ENCODE measurements at regions not wholly inside any gene's neighbourhood (a gene's known extent, or its start where the extent isn't known, plus 50 kb on each side); places are given as distances from the start of the nearest gene placed in this dataset.
"Not testable (repeated sequence)": the region's sequence is repeated elsewhere in the genome, so short reads cannot be mapped to it uniquely, and the experiment has no call there.

DNA sequence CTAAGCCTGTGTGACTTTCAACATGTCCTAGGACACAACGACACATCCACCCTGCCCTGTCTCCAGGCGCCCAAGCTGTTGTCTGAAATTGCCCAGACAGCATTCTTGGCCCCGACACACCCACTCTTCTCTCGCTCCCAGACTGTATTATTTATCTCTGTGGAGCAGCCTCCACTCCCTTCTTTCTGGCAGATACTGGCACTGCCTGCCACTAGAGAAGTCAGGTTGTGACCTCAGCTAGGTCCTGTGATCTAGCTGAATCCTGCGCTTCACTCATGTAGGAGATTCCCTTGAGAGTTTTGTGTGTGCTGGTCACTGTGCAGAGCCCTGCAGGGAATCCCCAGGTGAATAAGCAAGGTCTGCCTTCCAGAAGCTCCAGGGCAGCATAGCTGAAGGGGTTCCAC, 77.1 kb upstream of the TNP1 start:
- DNase-seq (ENCODE audit: low spot score in 2 of 2) (no peak), ATAC-seq (replicated peaks; ENCODE audit: extremely low read depth, poor library complexity, severe bottlenecking) (no peak)
- H3K4me3 Mint-ChIP-seq: no peak overlapping the region
- H3K4me1 Mint-ChIP-seq: no peaks in the 10 kb centered on the region
- H3K27me3 Mint-ChIP-seq: peaks cover 15% of the 10 kb centered on the region
- no peaks in the 10 kb centered on the region for H3K9me3 Mint-ChIP-seq
- no peaks in the 10 kb centered on the region for H3K36me3 Mint-ChIP-seq (ENCODE audit: insufficient read depth)
- H3K27ac Mint-ChIP-seq (ENCODE audit: low read depth): no peak overlapping the region

DNA sequence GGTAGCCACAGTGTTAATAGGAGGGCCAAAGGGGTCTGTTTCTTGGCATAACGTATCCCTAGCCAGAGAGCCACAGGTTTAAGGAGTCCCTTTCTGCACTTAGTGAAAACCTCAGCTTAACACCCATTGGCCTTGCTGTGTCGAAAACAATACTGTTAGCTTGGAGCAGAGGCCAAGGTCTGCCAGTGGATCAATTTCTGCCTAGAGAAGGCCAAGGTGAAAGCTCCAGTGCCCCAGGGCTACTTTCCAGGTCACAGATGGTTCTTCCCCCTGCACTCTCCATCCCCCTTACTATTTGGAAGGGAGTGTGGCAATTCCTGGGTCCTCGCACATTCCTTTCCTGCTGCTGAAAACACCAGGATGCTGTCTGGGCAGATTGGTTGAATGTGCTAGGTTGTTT, 74.8 kb upstream of the TNP1 start:
- peaks cover 15% of the 10 kb centered on the region for H3K27me3 Mint-ChIP-seq
- H3K9me3 Mint-ChIP-seq: no peaks in the 10 kb centered on the region
- no peak overlapping the region for H3K27ac Mint-ChIP-seq (ENCODE audit: low read depth)
- DNase-seq (ENCODE audit: low spot score in 2 of 2): no peak
- ATAC-seq (replicated peaks; ENCODE audit: extremely low read depth, poor library complexity, severe bottlenecking): no peak
- no peaks in the 10 kb centered on the region for H3K4me1 Mint-ChIP-seq
- H3K36me3 Mint-ChIP-seq (ENCODE audit: insufficient read depth): no peaks in the 10 kb centered on the region
- no peak overlapping the region for H3K4me3 Mint-ChIP-seq

DNA sequence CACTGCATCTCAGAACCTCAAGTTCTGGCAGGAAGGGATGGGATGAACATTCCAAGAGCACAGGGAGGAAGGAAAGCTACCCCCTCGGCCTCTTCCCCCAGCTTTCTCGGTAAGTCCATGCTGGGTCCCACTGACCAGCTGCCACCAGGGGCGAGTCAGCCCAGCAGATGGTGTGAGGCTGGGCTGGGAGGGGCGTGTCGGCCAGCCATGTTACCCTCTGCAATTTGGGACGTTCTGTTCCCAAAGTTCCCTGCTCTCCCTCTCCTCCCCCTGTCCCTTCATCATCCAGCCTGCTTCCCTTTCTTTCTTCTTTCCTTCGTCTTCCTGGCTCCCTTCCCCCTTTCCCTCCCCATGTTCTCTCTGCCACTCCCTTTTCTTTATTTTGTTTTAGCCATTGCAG, 74.3 kb upstream of the TNP1 start:
- no peaks in the 10 kb centered on the region for H3K9me3 Mint-ChIP-seq
- ATAC-seq (replicated peaks; ENCODE audit: extremely low read depth, poor library complexity, severe bottlenecking): no peak
- peaks cover 15% of the 10 kb centered on the region for H3K27me3 Mint-ChIP-seq
- H3K4me3 Mint-ChIP-seq: no peak overlapping the region
- H3K36me3 Mint-ChIP-seq (ENCODE audit: insufficient read depth): no peaks in the 10 kb centered on the region
- H3K4me1 Mint-ChIP-seq: no peaks in the 10 kb centered on the region
- H3K27ac Mint-ChIP-seq (ENCODE audit: low read depth): no peak overlapping the region
- DNase-seq (ENCODE audit: low spot score in 2 of 2): no peak

DNA sequence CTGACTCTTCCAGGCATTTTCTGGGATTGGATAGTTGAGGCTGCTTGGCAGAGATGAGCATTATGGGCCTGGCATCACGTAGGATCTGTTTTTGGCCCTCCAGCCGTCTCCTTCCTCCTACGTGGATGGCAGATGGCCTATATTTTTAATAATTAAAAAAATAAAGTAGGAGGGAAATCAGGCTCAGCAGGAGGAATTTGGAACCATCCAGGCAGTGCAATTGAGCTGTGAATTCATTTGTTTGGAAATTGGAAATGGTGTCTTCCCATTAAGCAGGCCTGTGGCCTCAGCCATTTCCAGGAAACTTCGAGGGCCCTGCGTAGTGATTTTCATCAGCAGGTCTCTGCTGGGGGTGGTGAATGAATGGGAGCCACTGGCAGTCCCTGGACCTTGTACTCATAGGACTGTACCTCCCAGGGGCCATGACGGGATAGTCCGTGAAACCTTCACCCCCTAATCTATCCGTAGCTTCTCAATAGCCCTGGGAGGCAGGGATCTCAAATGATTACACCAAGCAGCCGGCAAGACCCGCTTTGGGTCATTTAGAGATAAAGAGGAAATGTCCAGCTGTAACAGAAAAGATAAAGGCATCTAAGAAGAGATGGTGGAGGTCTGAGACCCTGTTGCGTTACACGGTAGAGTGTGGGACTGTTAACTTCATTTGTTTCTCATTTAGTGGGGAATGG, 73.1 kb upstream of the TNP1 start:
- Mint-ChIP-seq H3K36me3 (ENCODE audit: insufficient read depth) (no peaks in the 10 kb centered on the region), H3K9me3 (no peaks in the 10 kb centered on the region), H3K27me3 (peaks cover 15% of the 10 kb centered on the region), H3K4me1 (no peaks in the 10 kb centered on the region), H3K4me3 (no peak overlapping the region), H3K27ac (ENCODE audit: low read depth) (no peak overlapping the region)
- DNase-seq (ENCODE audit: low spot score in 2 of 2): no peak
- ATAC-seq (replicated peaks; ENCODE audit: extremely low read depth, poor library complexity, severe bottlenecking): no peak

DNA sequence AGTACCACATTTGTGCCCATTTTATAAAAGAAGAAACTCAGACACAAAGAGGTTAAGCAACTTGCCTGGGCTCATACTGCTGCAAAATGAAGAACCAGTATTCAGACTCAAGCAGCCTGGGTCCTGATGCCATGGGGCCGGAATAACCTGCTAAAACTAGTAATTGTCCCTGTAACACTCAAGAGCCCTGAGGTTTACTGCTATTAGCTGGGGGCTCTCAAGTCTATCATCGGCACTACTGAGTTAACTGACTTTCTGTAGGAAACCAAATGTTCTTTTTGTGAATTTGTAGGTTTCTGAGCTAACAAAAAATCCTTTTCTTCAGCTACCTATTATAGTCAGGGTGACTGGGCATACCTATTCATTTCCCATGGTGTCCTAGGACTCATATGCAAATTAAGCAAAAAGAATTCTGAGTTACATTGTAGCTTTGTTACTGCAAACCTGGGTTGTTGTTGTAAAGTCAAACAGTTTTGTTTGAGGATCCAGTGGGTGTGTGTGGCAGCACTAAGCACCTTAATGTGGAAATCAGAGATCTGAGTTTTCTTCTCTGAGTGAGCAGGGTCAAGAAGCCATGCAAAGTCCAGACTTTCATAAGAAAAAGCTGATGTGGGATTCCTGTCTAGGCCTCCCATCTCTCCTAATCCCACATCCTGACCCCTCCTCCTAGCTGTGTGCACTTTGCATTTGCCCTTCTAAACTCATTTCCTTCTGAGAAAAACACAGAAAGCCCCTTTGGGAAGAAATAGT, 72.4 kb upstream of the TNP1 start:
- no peak for DNase-seq (ENCODE audit: low spot score in 2 of 2)
- Mint-ChIP-seq H3K4me1 (no peaks in the 10 kb centered on the region), H3K4me3 (no peak overlapping the region), H3K36me3 (ENCODE audit: insufficient read depth) (peaks cover 1% of the 10 kb centered on the region), H3K9me3 (no peaks in the 10 kb centered on the region), H3K27me3 (peaks cover 14% of the 10 kb centered on the region), H3K27ac (ENCODE audit: low read depth) (no peak overlapping the region)
- ATAC-seq (replicated peaks; ENCODE audit: extremely low read depth, poor library complexity, severe bottlenecking): no peak

DNA sequence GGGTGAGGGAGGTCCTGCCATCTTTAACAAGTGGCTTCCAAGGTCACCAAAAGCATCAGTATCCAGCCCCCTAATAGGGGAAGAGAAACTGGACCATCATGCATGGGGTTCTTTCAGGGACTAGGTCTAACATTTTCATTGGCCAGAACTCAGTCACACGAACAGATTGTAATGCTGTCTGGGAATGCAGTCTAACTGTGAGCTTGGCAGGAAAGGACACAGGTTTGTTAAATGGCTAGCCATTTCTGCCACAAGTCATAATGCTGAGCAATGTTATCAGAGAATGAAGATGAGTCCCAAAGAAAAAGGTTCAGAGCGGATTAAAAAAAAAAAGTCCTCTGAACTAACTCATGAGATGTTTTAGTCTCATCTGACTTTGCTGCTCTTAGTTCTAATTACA, 70.9 kb upstream of the TNP1 start:
- Mint-ChIP-seq H3K4me1 (no peaks in the 10 kb centered on the region), H3K9me3 (no peaks in the 10 kb centered on the region), H3K4me3 (no peak overlapping the region), H3K27ac (ENCODE audit: low read depth) (no peak overlapping the region), H3K36me3 (ENCODE audit: insufficient read depth) (peaks cover 1% of the 10 kb centered on the region), H3K27me3 (peaks cover 11% of the 10 kb centered on the region)
- ATAC-seq (replicated peaks; ENCODE audit: extremely low read depth, poor library complexity, severe bottlenecking) (no peak), DNase-seq (ENCODE audit: low spot score in 2 of 2) (no peak)

DNA sequence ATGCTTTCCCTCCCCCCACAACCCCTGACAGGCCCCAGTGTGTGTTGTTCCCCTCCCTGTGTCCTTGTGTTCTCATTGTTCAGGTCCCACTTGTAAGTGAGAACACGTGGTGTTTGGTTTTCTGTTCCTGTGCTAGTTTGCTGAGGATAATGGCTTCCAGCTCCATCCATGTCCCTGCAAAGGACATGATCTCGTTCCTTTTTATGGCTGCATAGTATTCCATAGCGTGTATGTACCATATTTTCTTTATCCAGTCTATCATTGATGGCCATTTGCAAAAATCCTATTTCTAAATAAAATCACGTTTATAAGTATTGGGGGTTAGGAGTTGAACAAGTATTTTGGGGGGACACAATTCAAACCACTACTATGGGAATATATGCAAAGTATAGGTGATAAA, 69.5 kb upstream of the TNP1 start:
- peaks cover 11% of the 10 kb centered on the region for H3K27me3 Mint-ChIP-seq

DNA sequence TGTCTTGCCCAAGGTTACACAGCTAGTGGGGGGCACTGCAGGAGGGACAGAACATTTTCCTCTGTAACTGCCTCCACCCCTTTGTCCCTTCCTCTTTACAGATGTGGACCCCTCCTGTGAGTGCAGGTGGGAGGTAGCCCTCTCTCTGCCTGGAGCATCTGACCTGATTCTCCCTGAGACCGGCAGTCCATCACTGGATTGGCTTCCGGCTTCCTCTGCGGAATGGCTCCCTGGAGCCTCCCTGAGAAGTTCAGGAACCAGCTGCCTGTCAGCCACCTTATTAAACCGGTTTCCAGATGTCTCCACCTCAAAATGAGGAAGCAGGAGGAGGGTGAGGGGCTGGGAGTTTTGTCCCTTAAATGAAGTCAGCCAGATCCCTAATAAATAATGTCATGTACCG, 67.3 kb upstream of the TNP1 start:
- H3K27me3 Mint-ChIP-seq: peaks cover 11% of the 10 kb centered on the region
- no peaks in the 10 kb centered on the region for H3K4me1 Mint-ChIP-seq
- no peak for DNase-seq (ENCODE audit: low spot score in 2 of 2)
- ATAC-seq (replicated peaks; ENCODE audit: extremely low read depth, poor library complexity, severe bottlenecking): no peak
- no peak overlapping the region for H3K27ac Mint-ChIP-seq (ENCODE audit: low read depth)
- H3K4me3 Mint-ChIP-seq: no peak overlapping the region
- H3K36me3 Mint-ChIP-seq (ENCODE audit: insufficient read depth): peaks cover 1% of the 10 kb centered on the region
- no peaks in the 10 kb centered on the region for H3K9me3 Mint-ChIP-seq

More for the DNA sequence above, 69.5 kb upstream of the TNP1 start:
- not testable (repeated sequence) for DNase-seq (ENCODE audit: low spot score in 2 of 2); H3K4me3 Mint-ChIP-seq; H3K36me3 Mint-ChIP-seq (ENCODE audit: insufficient read depth); H3K27ac Mint-ChIP-seq (ENCODE audit: low read depth); H3K4me1 Mint-ChIP-seq; H3K9me3 Mint-ChIP-seq; ATAC-seq (replicated peaks; ENCODE audit: extremely low read depth, poor library complexity, severe bottlenecking)

DNA sequence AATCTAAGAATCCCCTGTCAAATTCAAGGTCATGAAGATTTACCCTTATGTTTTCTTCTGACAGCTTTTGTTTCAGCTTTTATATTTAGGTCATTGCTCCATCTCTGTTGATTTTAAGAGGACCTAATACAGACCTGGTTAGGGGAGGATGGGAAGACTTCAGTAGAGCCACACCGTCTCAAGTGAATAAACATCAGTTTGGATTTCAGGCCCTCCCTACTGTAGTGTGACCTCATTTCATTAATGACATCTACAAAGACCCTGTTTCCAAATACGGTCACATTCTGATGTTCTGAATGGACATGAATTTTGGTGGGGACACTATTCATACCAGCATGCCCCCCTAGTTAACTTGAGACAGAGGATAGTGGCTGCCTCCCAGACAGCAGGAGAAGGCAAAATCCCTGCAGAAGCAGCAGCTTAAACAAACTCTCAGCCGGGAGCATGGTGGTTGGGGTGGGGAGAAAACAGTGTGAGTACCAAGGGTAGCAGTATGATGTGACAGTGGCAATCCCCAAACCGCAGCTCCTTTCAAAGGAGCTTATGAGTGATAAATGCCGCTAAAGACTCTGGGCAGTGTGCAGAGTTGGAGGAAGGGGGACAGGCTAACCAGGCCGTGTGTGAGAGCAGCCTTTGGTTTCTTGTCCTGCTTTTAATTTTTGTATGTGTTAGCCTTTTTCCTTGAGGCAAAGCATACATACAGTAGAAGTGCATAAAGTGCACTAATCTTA, 65.9 kb upstream of the TNP1 start:
- no peak for DNase-seq (ENCODE audit: low spot score in 2 of 2)
- ATAC-seq (replicated peaks; ENCODE audit: extremely low read depth, poor library complexity, severe bottlenecking): no peak
- Mint-ChIP-seq H3K27me3 (peaks cover 11% of the 10 kb centered on the region), H3K27ac (ENCODE audit: low read depth) (no peak overlapping the region), H3K36me3 (ENCODE audit: insufficient read depth) (peaks cover 1% of the 10 kb centered on the region), H3K9me3 (no peaks in the 10 kb centered on the region), H3K4me1 (no peaks in the 10 kb centered on the region), H3K4me3 (no peak overlapping the region)

DNA sequence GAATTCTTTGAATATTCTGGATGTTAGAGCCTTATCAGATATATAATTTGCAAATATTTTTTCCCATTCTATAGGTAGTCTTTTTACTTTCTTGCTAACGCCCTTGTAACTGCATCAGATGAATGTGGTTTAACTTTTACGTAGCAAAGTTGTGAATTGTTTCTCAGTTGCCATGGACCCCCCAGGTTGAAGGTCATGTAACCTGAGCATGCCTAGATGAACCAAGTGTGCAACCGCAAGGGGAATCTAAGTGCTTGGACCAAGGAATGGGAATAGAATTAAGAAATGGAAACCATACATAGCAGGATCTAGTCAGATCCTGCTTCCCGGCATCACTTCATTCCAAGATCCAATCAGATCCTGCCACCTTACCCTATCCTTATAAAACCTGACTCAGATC, 65.1 kb upstream of the TNP1 start:
- peaks cover 1% of the 10 kb centered on the region for H3K36me3 Mint-ChIP-seq (ENCODE audit: insufficient read depth)
- H3K27me3 Mint-ChIP-seq: peaks cover 11% of the 10 kb centered on the region
- no peaks in the 10 kb centered on the region for H3K4me1 Mint-ChIP-seq
- H3K4me3 Mint-ChIP-seq: no peak overlapping the region
- DNase-seq (ENCODE audit: low spot score in 2 of 2) (no peak), ATAC-seq (replicated peaks; ENCODE audit: extremely low read depth, poor library complexity, severe bottlenecking) (no peak)
- H3K27ac Mint-ChIP-seq (ENCODE audit: low read depth): no peak overlapping the region
- H3K9me3 Mint-ChIP-seq: no peaks in the 10 kb centered on the region

DNA sequence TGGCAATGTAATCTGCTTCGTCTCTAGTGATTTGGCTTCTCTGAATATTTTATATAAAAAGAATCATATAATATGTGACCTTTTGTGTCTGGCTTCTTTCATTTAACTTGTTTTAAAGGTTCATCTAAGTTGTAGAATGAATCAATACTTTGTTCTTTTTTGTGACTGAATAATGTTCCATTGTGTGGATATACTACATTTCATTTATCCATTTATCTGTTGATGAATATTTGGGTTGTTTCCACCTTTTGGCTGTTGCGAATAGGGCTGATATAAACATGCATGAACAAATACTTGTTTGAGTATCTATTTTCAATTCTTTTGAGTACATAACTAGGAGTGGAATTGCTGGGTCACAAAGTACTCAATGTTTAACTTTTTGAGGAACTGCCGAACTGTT, 63.8 kb upstream of the TNP1 start:
- ATAC-seq (replicated peaks; ENCODE audit: extremely low read depth, poor library complexity, severe bottlenecking) (no peak), DNase-seq (ENCODE audit: low spot score in 2 of 2) (no peak)
- Mint-ChIP-seq H3K27ac (ENCODE audit: low read depth) (no peak overlapping the region), H3K4me1 (no peaks in the 10 kb centered on the region), H3K9me3 (no peaks in the 10 kb centered on the region), H3K4me3 (no peak overlapping the region), H3K36me3 (ENCODE audit: insufficient read depth) (peaks cover 1% of the 10 kb centered on the region), H3K27me3 (peaks cover 18% of the 10 kb centered on the region)

DNA sequence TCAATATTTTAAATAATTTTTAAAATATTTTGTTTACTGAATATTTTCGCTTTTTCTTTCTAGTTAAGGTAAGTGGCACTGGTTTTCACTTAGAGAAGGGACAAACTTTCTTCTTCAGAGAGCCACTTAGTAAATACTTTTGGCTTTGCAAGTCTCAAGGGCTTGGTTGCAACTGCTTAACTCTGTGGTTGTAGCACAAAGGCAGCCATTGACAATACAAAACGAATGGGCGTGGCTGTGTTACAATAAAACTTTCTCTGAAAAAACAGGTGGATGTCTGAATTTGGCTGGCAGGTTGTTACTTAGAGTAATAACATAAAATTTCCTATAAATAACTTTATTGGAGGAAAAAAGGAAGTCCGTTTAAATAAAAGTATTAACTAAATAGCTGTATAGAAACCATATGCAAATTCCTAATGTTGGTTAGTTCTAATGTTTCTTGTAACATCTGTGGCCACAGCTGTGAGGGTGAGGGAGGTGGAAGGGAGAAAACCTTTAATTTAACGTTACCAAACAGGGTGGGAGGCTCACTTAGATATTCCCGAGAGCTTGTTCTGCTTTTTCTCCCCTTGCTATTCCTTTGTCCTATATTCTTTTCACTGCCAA, 62.4 kb upstream of the TNP1 start:
- no peak overlapping the region for H3K4me3 Mint-ChIP-seq
- H3K27ac Mint-ChIP-seq (ENCODE audit: low read depth): no peak overlapping the region
- H3K9me3 Mint-ChIP-seq: no peaks in the 10 kb centered on the region
- H3K36me3 Mint-ChIP-seq (ENCODE audit: insufficient read depth): no peaks in the 10 kb centered on the region
- ATAC-seq (replicated peaks; ENCODE audit: extremely low read depth, poor library complexity, severe bottlenecking) (no peak), DNase-seq (ENCODE audit: low spot score in 2 of 2) (no peak)
- peaks cover 32% of the 10 kb centered on the region for H3K27me3 Mint-ChIP-seq
- no peaks in the 10 kb centered on the region for H3K4me1 Mint-ChIP-seq
